Effector CD8-positive, alpha-beta T cell (primary cell): ENCODE measurements at regions not wholly inside any gene's neighbourhood (a gene's known extent, or its start where the extent isn't known, plus 50 kb on each side); places are given as distances from the start of the nearest gene placed in this dataset.
"Not testable (repeated sequence)": the region's sequence is repeated elsewhere in the genome, so short reads cannot be mapped to it uniquely, and the experiment has no call there.

Source experiments
- DNase-seq: peaks from one replicate; lab custom pipeline; 2025; lab: John Stamatoyannopoulos, UW

DNA sequence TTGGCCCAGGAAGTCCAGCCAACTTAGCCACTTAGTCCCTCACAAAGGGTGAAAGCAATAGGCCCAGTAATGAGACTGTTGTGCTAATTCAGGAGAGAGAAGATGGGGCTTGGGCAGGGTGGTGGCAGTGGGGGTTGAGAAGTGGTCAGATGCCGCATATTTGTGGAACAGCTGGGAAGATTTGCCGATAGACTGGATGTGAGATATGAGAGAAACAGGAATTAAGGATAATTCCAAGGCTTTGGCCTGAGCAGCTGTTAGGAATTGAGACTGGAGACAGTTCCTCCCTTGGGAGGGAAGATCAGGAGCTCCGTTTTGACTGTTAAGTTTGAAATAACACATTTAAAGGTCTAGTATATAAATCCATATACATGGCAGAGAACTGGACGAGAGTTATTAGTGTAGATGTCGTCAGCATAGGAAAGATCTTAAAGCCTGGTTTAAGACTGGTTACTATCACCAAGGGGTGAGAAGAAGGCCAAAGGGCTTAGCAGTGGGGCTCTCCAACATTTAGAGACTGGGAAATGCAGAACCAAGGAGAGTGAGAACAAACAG, 323.7 kb upstream of the FAM78B start:
- DNase-seq = no peak

DNA sequence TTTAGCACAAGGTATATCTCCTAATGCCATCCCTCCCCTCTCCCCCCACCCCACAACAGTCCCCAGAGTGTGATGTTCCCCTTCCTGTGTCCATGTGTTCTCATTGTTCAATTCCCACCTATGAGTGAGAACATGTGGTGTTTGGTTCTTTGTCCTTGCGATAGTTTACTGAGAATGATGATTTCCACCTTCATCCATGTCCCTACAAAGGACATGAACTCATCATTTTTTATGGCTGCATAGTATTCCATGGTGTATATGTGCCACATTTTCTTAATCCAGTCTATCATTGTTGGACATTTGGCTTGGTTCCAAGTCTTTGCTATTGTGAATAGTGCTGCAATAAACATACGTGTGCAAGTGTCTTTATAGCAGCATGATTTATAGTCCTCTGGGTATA, 327.0 kb upstream of the FAM78B start:
- not testable (repeated sequence) for DNase-seq

DNA sequence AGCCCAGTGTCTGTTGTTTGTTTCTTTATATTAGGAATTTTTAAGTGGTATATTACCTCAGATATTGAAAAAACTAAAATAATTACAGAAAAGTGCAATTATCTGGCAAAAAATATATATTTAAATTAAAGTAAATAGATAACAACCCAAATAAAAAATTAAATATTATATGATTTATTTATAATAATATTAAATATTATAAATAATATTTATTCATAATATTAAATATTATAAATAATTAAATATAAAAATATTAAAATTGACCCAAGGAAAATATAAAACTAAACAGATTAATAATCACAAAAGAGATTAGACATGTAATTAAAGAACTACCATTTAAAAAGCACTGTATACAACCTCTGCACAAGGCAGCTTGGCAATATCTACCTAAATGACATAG, 331.9 kb upstream of the POGK start:
- DNase-seq = no peak

DNA sequence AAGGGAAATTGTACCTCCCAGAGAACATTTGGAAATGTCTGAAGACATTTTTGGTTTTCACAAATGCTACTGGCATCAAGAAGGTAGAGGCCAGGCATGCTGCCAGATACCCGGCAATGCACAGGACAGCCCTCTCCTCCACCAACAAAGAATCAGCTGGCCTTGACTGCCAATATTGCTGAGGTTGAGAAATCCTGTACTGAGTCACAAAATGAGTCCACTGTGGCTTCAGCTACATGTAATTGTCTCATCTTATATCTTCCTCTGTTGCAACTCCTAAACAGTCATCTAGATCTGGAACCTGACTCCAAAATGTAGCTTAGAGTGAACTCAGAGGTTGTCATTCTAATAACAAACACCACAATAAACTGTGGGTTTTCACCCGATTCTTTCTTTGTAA, 327.5 kb upstream of the POGK start:
- no peak for DNase-seq

DNA sequence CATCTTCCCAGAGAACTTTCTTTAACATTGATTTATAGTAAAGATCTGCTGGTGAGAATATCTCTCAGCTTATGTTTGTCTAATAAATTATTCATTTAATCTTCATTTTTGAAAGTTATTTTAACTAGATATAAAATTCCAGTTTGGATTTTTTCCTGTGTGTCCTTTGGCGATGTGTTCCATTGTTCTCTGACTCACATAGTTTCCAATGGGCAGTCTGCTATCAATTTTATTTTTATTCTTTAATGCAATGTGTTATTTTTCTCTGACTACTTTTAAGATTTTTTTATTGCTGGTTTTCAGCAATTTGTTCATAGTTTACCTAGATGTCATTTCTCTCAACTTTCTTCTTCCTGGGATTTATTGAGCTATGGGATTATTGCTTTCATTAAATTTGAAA, 325.2 kb upstream of the POGK start:
- DNase-seq = no peak

DNA sequence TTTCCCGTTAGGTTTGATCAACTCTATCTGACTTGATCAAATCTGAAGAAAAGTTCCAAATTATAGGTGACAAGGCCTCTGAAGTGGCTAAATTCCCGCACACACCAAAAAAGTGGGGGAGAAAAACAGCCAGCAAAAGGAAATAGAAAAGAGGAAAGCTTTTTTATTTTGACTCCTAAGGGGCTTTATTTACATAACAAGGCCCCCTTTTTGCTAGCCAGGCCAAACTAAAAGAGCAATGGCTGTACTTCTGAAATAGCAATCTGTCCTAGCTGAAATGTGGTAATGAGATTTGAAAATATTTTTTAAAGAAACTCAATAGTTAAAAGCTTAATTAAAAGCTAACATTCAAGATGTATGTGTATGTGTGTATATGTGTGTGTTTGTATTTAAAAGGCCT, 311.5 kb upstream of the POGK start:
- DNase-seq = no peak

DNA sequence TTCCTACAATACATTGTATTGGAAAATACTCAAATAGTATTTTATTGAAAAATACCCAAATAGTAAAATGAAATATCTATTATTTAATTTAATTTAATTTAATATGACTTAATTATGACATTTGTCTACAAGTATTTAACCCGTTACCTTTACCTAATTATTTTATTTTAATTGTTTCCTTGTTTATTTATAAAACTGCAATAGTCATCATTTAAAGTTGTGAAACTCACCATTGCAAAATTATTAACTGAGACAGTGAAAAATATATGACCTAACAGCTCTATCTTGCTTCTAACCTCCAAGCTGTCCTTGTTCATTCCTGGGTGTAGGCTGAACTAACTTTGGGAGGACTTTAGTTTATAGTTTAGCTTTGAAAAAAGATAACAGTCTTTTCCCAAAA, 300.6 kb upstream of the POGK start:
- no peak for DNase-seq

DNA sequence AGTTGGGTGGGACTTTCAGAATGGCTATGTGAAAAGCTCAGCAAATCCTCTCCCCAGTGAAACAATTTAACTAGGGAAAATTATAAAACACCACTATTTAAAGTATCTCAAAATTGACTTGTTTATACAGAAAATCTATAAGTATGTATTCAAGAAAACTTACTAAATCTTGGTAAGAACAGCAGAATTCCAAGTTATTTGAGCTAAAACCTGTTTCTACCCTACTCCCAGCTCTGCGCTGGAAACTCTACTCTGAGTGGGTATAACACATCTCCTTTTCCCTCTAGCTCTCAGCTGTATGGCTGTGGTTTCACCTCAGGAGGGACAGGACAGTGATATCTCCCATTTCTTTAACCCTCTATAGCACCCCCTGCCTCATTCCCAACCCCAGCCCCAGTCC, 295.2 kb upstream of the POGK start:
- no peak for DNase-seq

DNA sequence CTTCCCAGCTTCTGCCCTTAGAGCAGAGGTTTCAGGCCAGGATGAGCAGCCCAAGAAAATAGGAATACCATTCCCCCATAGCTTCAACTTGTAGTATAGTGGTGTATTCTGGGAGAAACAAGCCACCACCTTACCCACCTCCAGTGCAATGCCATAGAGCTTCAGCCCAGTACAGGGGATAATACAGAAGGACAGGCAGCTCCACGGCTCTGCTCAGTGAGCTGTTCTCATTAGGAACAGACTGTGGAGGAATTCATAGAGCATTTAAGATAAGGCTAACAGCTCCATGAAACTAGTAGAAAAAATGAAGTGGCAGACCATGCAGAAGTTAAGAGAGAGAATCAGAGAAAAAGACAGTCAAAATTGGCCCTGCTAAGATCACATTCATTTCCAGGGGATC, 294.7 kb upstream of the POGK start:
- no peak for DNase-seq

DNA sequence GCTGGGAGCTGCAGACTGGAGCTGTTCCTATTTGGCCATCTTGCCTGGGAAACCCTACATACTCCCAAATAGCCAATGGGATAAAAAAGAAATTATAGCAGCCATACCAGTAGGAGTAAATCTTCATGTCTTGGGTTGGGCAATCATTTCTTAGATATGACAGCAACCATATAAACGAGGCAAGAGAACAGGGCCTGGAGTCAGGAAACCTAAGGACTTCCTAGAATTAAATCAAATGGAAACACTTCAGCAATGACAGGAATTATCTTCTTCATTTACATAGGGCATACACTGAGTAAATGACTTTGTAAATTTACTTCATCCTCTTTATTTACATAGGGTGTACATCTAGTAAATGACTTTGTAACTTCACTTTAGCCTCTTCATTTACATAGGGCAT, 286.6 kb upstream of the POGK start:
- no peak for DNase-seq

DNA sequence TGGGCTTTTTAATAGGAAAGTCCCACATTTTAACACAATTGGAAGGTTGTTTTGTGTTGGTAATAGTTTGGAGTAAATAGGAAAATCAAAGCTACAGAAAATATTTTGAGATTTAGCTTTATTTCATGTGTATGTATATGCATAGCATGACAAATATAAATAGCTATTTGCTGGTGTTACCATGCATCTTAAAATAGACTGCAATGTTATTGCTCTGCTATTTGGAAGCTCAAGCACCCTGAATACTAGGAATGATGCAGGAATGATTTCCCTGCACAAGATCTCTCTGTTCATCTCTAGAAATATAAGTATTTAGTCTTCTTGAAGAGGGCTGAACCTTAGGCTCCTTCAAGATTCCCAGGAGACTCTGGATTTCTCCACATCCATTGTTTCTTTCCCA, 268.3 kb upstream of the POGK start:
- no peak for DNase-seq

DNA sequence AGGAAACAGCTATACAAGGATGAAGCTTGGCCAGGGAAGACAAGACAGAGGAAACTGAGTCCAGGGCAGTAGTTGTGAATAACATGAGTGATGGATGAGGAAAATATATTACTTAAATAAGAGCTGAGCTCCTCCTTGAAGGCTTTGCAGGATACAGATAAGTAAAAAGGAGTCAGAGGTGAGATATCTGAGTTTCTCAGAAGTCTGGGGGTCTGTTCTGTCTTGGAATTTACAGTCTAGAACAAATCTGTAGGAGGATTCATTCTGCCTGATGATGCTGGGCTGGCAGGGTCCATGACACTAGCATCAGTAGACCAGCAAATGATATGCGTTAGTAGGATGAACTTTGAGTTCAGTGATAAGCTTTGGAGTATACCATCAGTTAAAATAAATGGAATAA, 266.1 kb upstream of the POGK start:
- DNase-seq = no peak

DNA sequence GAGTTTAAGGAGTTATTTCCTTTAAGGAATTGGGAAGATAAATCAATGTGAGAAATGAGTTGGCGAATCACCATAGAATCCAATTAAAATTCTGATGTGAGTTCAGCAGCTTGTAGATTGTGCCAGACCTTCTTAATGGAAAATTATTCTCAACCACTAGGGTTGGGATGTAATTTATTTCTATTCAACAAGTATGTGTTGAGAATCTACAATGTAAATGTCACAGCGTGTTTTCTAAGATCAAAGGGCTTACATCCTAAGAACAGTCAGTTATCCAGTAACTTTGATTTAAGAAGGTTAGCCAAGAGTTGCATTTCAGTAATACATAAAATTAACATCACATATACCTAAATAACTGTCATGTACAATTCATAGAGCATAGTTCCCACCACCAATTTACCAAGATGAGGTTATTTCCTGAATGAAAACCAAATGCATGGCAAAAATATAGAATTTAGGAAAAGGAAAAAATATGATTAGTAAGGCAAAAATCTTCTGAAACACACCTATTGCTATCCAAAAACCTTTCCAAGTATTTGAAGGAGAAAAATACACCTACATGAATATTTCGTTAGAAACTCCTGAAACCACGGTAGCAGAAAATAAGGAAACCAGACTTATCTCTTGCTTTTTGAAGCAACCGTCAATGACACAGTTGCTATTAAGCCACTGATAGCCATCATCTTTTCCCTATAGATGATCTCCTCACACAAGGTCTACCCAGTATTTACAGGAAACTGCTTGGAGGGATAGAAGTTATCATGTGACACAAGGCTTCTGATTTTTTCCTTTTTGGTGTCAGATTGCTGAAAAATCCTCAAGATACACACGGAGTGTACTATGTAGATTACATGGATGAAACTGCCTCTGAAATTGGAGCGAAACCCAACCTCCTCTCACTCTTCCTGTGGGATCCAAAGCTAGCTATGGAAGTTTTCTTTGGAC, 259.4 kb upstream of the POGK start:
- DNase-seq = no peak

DNA sequence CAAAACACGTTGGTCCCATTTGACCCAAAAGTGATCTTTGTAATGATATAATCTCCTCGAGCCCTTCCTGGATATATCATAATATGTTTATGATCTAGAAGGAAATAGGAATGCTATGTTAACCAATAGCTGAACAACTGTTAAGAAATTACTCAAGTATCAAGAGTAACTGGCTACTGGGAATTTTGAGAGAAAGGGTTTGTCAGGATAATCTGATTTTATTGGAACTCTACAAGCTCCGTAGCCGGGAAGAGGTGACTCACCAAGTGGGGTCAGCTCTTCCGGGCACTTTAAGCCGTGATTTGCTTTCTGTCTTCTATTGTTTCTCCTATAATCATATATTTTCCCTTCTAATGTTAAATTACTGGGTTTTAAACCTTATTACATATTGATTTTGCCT, 250.5 kb upstream of the POGK start:
- no peak for DNase-seq

DNA sequence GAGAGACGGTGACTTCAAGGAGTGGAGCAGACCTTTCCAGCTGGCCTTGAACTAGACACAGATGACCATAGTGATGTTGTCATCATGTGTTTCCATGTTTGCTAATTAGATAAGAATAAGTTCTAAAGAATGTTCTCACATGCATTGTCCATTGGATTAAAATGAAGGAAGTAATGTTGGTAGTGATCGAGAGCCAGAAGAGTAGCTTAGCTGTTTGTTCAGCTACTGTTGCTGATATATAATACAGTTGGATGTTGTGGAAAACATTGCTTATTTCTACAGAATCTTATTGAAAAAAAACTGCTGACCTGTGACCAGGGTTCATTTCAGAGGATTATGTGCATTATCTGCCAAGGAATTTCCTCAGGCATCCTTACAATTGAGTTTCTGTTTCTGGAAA, 249.1 kb upstream of the POGK start:
- DNase-seq = no peak

DNA sequence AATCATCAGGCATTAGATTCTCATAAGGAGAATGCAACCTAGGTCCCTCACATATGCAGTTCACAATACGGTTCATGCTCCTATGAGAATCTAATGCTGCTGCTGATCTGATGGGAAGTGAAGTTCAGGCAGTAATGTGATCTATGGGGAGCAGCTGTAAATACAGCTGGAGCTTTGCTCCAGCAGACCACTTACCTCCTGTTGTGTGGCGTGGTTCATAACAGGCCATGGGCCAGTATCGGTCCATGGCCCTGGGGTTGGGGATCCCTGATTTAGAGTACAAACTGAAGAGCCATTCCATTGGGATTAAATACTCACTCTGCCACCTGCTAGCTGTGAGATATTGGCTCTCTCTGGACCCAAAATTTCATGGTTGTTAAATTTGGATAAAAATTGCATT, 244.6 kb upstream of the POGK start:
- no peak for DNase-seq

DNA sequence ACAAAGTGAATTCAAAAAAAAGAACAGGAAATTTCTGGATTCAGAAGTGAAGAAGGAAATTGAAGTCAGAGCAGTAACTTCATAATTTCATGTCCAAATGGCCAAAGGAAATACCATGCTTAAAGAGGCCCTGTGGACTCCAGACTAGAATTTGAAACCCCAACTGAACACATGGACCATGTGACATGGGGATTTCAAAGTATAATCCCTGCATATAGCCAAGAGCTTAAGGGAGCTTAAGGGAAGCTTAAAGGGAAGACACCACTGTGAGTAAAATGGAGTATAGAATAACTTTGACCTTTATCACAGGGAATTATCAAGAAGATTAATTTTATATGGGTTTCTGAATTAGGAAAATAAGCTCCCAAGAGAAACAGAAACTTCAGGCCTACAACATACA, 241.8 kb upstream of the POGK start:
- no peak for DNase-seq

DNA sequence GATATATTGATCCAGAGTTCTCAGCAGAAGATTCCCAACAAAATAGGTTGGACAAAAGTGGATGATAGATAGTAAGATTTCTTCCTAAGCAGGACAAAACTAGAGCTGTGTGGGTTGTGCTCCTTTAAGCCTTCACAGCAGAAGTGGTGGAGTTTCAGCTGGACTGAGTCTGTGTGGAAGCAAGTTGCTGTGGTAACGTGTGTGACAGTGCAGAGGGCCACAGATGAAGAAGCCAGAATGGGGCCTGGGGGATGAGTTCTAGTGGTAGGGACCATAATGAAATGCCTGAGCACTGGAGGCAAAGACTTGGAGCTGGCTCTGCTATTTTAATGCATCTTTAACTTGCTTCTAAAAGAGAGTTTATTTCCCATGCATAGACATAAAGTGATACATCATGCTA, 238.7 kb upstream of the POGK start:
- no peak for DNase-seq

DNA sequence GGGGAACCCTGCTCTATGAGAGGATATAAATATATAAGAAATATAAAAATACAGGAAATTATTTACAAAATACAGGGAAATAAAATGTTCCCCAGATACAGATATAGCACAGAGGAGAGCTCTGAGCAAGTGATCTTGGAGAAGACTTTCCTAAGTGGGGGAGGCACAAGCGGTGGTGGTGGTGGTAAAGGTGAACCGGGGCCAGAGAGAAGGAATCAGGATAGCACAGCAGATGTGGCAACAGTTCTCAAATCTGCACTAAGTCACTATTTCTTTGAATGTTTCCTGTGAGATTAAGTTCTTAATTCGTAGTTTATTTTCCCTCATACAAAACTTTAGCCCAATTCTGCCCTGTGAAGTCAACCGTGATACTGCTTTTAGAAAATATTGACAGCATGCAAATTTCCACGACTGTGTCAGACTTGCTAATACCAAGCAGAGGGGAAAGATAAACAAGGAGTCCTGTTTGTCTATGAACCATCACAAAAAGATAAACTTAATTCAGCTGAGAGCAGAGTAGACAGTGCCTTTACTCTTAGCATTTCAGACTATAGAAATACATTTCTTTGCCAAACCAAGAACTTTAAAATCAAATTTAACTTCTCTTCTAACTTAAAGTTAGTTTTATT, 237.5 kb upstream of the POGK start:
- no peak for DNase-seq

DNA sequence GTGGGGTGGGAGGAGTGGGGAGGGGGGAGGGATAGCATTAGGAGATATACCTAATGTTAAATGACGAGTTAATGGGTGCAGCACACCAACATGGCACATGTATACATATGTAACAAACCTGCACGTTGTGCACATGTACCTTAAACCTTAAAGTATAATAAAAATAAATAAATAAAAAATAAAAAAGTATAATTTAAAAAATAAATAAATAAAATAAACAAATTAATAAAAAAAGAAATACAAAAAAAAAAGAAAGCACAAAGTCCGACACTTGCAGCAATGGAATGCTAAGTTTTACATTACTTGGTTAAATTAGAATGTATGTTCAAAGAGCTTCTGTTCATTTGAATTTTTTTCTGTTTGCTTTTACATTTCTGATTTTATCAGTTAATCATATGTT, 236.5 kb upstream of the POGK start:
- not testable (repeated sequence) for DNase-seq

DNA sequence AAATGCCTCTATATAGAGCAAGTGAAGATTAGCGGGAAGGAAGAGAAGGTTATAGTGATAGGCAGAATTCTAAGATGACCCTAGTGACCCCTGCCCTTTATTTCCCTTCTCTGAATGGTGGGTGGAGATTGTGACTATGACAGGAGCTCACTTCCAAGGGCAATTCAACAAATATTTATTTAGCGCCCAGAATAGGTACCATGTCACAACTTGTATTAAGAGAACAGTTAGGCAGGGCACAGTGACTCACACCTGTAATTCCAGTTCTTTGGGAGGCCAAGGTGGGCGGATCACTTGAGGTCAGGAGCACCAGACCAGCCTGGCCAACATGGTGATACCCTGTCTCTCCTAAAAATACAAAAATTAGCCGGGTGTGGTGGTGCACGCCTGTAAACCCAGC, 236.0 kb upstream of the POGK start:
- DNase-seq = no peak

DNA sequence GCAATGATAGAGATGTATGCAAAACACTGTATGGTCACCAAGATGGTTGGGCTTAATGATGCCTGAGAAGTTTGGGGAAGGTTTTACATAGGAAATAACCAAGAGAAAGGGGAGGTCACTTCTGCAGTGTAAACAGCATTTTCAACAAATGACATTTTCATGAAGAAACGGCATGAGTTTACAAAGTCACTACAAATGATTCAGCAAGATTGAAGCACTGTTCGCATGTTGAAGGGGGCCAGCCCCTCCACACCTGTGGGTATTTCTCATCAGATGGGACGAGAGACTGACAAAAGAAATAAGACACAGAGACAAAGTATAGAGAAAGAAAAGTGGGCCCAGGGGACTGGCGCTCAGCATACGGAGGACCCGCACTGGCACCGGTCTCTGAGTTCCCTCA, 234.1 kb upstream of the POGK start:
- DNase-seq = no peak

DNA sequence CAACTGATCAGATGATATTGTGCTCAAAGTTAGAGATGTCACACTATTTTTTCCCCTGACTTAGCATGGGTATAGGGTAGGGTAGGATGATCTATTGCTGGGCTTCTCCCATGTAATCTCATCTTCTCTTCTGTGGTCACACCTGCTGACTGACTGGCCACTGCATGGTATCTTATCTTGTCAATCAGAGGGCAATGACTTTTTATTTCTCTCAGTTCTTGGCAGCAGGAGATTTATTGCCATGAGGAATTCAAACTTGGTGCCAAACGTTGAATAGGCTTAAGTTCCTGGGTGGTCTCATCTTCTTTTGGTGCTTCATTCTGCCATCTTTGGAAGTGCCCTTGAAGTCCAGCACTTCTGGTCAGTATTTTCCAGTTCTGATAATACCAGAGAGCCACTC, 226.4 kb upstream of the POGK start:
- no peak for DNase-seq
